ENCODE measurements at regions not wholly inside any gene's neighbourhood (a gene's known extent, or its start where the extent isn't known, plus 50 kb on each side); places are given as distances from the start of the nearest gene placed in this dataset.

DNA sequence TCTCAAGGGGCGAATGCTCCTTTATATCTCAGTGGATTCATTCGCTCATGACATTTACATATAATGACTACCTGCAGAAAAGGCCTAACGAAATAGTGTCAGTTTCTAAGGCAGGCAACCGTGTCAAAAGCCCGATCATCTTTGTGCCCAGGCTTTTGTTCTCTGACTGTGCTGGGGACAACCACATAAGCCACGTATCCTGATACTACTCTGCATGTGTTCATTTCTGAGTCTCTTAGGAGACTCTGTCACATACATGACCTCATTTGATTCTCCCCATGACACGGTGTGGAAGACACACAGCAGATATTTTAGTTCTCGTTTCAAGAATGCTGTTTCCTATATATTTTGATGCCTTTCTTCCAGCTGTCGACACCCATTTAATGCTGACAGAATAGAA is 598.5 kb downstream of the BNC2 start:
- WGBS = 89% methylated on average over 9 of the region's 9 CpGs
- no peak for DNase-seq (ENCODE audit: low spot score)
- no peaks in the 10 kb centered on the region for H3K36me3 ChIP-seq (ENCODE audit: control insufficient read depth in 4 of 4, insufficient read depth in 3 of 4, low read depth in 1 of 4, low read length in 3 of 4)
- no peak overlapping the region for H3K4me3 ChIP-seq (ENCODE audit: low read depth in 1 of 3, low read length in 3 of 3)
- H3K27me3 ChIP-seq (ENCODE audit: control insufficient read depth in 4 of 4, insufficient read depth in 4 of 4, low read length in 3 of 4) = no peaks in the 10 kb centered on the region
- H3K27ac ChIP-seq (ENCODE audit: low read depth in 1 of 2, low read length in 2 of 2) = no peak overlapping the region
- peaks cover 0 to 23% (median 13%) of the 10 kb centered on the region in 4 donors for H3K4me1 ChIP-seq (ENCODE audit: control insufficient read depth in 4 of 4, insufficient read depth in 4 of 4, low read length in 3 of 4)
- H3K9me3 ChIP-seq (ENCODE audit: control insufficient read depth in 4 of 4, low read length in 3 of 4) = no peaks in the 10 kb centered on the region
- H3K9ac ChIP-seq (ENCODE audit: low read depth in 1 of 2, low read length in 2 of 2) = no peak overlapping the region
- TF ChIP-seq, protein P1, sequence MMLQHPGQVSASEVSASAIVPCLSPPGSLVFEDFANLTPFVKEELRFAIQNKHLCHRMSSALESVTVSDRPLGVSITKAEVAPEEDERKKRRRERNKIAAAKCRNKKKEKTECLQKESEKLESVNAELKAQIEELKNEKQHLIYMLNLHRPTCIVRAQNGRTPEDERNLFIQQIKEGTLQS (IDR thresholded peaks at IDR 0.05) = no peak
- TF ChIP-seq SP1 (IDR thresholded peaks at IDR 0.05) = no peak
- TF ChIP-seq, protein P2, sequence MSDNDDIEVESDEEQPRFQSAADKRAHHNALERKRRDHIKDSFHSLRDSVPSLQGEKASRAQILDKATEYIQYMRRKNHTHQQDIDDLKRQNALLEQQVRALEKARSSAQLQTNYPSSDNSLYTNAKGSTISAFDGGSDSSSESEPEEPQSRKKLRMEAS (IDR thresholded peaks at IDR 0.05) = no peak
- no peak for TF ChIP-seq EGR1 (IDR thresholded peaks at IDR 0.05; ENCODE audit: low read depth in 2 of 2)
- no peak for TF ChIP-seq YY1 (IDR thresholded peaks at IDR 0.05)
- TF ChIP-seq, protein P3, sequence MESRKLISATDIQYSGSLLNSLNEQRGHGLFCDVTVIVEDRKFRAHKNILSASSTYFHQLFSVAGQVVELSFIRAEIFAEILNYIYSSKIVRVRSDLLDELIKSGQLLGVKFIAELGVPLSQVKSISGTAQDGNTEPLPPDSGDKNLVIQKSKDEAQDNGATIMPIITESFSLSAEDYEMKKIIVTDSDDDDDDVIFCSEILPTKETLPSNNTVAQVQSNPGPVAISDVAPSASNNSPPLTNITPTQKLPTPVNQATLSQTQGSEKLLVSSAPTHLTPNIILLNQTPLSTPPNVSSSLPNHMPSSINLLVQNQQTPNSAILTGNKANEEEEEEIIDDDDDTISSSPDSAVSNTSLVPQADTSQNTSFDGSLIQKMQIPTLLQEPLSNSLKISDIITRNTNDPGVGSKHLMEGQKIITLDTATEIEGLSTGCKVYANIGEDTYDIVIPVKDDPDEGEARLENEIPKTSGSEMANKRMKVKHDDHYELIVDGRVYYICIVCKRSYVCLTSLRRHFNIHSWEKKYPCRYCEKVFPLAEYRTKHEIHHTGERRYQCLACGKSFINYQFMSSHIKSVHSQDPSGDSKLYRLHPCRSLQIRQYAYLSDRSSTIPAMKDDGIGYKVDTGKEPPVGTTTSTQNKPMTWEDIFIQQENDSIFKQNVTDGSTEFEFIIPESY (IDR thresholded peaks at IDR 0.05) = no peak
- TF ChIP-seq RAD21 (IDR thresholded peaks at IDR 0.05) = no peak
- TF ChIP-seq, protein P4, sequence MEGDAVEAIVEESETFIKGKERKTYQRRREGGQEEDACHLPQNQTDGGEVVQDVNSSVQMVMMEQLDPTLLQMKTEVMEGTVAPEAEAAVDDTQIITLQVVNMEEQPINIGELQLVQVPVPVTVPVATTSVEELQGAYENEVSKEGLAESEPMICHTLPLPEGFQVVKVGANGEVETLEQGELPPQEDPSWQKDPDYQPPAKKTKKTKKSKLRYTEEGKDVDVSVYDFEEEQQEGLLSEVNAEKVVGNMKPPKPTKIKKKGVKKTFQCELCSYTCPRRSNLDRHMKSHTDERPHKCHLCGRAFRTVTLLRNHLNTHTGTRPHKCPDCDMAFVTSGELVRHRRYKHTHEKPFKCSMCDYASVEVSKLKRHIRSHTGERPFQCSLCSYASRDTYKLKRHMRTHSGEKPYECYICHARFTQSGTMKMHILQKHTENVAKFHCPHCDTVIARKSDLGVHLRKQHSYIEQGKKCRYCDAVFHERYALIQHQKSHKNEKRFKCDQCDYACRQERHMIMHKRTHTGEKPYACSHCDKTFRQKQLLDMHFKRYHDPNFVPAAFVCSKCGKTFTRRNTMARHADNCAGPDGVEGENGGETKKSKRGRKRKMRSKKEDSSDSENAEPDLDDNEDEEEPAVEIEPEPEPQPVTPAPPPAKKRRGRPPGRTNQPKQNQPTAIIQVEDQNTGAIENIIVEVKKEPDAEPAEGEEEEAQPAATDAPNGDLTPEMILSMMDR (IDR thresholded peaks at IDR 0.05; ENCODE audit: low read depth, low read length, missing input control) = no peak
- TF ChIP-seq RXRA (IDR thresholded peaks at IDR 0.05) = no peak
- TF ChIP-seq TAF1 (conservative IDR thresholded peaks at IDR 0.05) = no peak
- no peak for TF ChIP-seq GABPA (IDR thresholded peaks at IDR 0.05 in 1 of 2, conservative IDR thresholded peaks at IDR 0.05 in 1 of 2)
- TF ChIP-seq HNF4A (conservative IDR thresholded peaks at IDR 0.05) = no peak
- TF ChIP-seq NR2F2 (IDR thresholded peaks at IDR 0.05) = no peak
- no peak for TF ChIP-seq HNF4G (IDR thresholded peaks at IDR 0.05)
- TF ChIP-seq, protein P5, sequence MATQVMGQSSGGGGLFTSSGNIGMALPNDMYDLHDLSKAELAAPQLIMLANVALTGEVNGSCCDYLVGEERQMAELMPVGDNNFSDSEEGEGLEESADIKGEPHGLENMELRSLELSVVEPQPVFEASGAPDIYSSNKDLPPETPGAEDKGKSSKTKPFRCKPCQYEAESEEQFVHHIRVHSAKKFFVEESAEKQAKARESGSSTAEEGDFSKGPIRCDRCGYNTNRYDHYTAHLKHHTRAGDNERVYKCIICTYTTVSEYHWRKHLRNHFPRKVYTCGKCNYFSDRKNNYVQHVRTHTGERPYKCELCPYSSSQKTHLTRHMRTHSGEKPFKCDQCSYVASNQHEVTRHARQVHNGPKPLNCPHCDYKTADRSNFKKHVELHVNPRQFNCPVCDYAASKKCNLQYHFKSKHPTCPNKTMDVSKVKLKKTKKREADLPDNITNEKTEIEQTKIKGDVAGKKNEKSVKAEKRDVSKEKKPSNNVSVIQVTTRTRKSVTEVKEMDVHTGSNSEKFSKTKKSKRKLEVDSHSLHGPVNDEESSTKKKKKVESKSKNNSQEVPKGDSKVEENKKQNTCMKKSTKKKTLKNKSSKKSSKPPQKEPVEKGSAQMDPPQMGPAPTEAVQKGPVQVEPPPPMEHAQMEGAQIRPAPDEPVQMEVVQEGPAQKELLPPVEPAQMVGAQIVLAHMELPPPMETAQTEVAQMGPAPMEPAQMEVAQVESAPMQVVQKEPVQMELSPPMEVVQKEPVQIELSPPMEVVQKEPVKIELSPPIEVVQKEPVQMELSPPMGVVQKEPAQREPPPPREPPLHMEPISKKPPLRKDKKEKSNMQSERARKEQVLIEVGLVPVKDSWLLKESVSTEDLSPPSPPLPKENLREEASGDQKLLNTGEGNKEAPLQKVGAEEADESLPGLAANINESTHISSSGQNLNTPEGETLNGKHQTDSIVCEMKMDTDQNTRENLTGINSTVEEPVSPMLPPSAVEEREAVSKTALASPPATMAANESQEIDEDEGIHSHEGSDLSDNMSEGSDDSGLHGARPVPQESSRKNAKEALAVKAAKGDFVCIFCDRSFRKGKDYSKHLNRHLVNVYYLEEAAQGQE (IDR thresholded peaks at IDR 0.05) = no peak

DNA sequence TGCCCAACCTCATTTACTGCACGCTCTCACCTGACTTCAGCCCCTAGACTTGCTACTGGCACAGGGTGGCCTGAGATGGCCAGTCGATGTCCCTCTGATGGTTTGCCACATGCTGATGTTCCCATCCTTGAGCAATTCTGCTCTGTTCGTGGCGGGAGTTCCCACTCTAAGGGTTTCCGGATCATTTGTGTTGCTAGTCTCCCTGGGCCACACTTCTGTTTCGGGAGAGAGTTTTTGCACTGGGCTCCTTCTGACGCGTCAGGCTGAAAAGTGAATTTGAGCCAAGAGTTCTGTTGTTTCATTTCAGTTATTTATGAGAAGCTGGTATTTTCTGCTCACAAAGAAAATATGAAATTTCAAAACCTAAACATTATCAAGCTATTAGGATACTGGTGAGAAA is 597.7 kb downstream of the BNC2 start:
- Histone ChIP-seq H3K4me1 (ENCODE audit: control insufficient read depth in 4 of 4, insufficient read depth in 4 of 4, low read length in 3 of 4) (peaks cover 0 to 19% (median 12%) of the 10 kb centered on the region in 4 donors), H3K4me3 (ENCODE audit: low read depth in 1 of 3, low read length in 3 of 3) (no peak overlapping the region), H3K9ac (ENCODE audit: low read depth in 1 of 2, low read length in 2 of 2) (no peak overlapping the region), H3K27ac (ENCODE audit: low read depth in 1 of 2, low read length in 2 of 2) (no peak overlapping the region), H3K9me3 (ENCODE audit: control insufficient read depth in 4 of 4, low read length in 3 of 4) (no peaks in the 10 kb centered on the region), H3K36me3 (ENCODE audit: control insufficient read depth in 4 of 4, insufficient read depth in 3 of 4, low read depth in 1 of 4, low read length in 3 of 4) (no peaks in the 10 kb centered on the region), H3K27me3 (ENCODE audit: control insufficient read depth in 4 of 4, insufficient read depth in 4 of 4, low read length in 3 of 4) (no peaks in the 10 kb centered on the region)
- WGBS = 96% methylated on average over 8 of the region's 8 CpGs
- TF ChIP-seq SP1 (IDR thresholded peaks at IDR 0.05) (no peak), NR2F2 (IDR thresholded peaks at IDR 0.05) (no peak), JUND (IDR thresholded peaks at IDR 0.05) (no peak), HNF4G (IDR thresholded peaks at IDR 0.05) (no peak), EGR1 (IDR thresholded peaks at IDR 0.05; ENCODE audit: low read depth in 2 of 2) (no peak), HNF4A (conservative IDR thresholded peaks at IDR 0.05) (no peak), RAD21 (IDR thresholded peaks at IDR 0.05) (no peak), FOXA1 (IDR thresholded peaks at IDR 0.05) (no peak)
- TF ChIP-seq, protein P3 (IDR thresholded peaks at IDR 0.05) = no peak
- TF ChIP-seq, protein P2 (IDR thresholded peaks at IDR 0.05) = no peak
- TF ChIP-seq, protein P5 (IDR thresholded peaks at IDR 0.05) = no peak
- DNase-seq (ENCODE audit: low spot score) = no peak

All from liver (tissue), 8 donors.